ENCODE measurements at regions not wholly inside any gene's neighbourhood (a gene's known extent, or its start where the extent isn't known, plus 50 kb on each side); places are given as distances from the start of the nearest gene placed in this dataset.

- TF ChIP-seq ARNTL (CRISPR knock-in tag; IDR thresholded peaks at IDR 0.05; ENCODE audit: borderline replicate concordance, low read depth), result no peak
- TF ChIP-seq CREB5 (CRISPR knock-in tag; IDR thresholded peaks at IDR 0.05; ENCODE audit: low read depth), result no peak
- no peak for TF ChIP-seq ZFP30 (CRISPR knock-in tag; IDR thresholded peaks at IDR 0.05)
Observed at GRCh38 chr5:6822068-6822467, 108.8 kb downstream of the TENT4A start.
